ENCODE measurements at regions not wholly inside any gene's neighbourhood (a gene's known extent, or its start where the extent isn't known, plus 50 kb on each side); places are given as distances from the start of the nearest gene placed in this dataset.
"Not testable (repeated sequence)": the region's sequence is repeated elsewhere in the genome, so short reads cannot be mapped to it uniquely, and the experiment has no call there.

GRCh38 chr16:65392806-65393565 lies 271.1 kb upstream of the CDH11 start:
- DNase-seq: no peak

- DNase-seq: no peak
Measured at GRCh38 chr16:65388592-65388991, 266.7 kb upstream of the CDH11 start.

GRCh38 chr16:65386672-65387071 lies 264.8 kb upstream of the CDH11 start:
- DNase-seq: no peak

- DNase-seq: no peak
Measured at GRCh38 chr16:65384441-65384840, 262.6 kb upstream of the CDH11 start.

GRCh38 chr16:65377195-65377594 lies 255.3 kb upstream of the CDH11 start:
- no peak for DNase-seq

- no peak for DNase-seq
Measured at GRCh38 chr16:65376601-65377000, 254.7 kb upstream of the CDH11 start.

- DNase-seq: no peak
Measured at GRCh38 chr16:65375651-65376050, 253.8 kb upstream of the CDH11 start.

GRCh38 chr16:65373097-65373496 lies 251.2 kb upstream of the CDH11 start:
- no peak for DNase-seq

- DNase-seq: no peak
Measured at GRCh38 chr16:65372171-65372570, 250.3 kb upstream of the CDH11 start.

GRCh38 chr16:65365732-65366715 lies 244.2 kb upstream of the CDH11 start:
- no peak for DNase-seq

- DNase-seq: not testable (repeated sequence)
Measured at GRCh38 chr16:65356721-65357120, 234.9 kb upstream of the CDH11 start.

- no peak for DNase-seq
Measured at GRCh38 chr16:65355706-65356105, 233.8 kb upstream of the CDH11 start.

- DNase-seq: no peak
Measured at GRCh38 chr16:65353183-65353582, 231.3 kb upstream of the CDH11 start.

GRCh38 chr16:65349626-65350025 lies 227.8 kb upstream of the CDH11 start:
- no peak for DNase-seq

GRCh38 chr16:65343556-65343955 lies 221.7 kb upstream of the CDH11 start:
- DNase-seq: no peak

GRCh38 chr16:65342231-65342866 lies 220.5 kb upstream of the CDH11 start:
- no peak for DNase-seq

GRCh38 chr16:65339062-65339461 lies 217.2 kb upstream of the CDH11 start:
- no peak for DNase-seq

- no peak for DNase-seq
Measured at GRCh38 chr16:65336160-65336559, 214.3 kb upstream of the CDH11 start.

GRCh38 chr16:65334081-65334480 lies 212.2 kb upstream of the CDH11 start:
- no peak for DNase-seq

GRCh38 chr16:65333283-65333682 lies 211.4 kb upstream of the CDH11 start:
- no peak for DNase-seq

GRCh38 chr16:65327346-65327745 lies 205.5 kb upstream of the CDH11 start:
- DNase-seq: no peak

GRCh38 chr16:65323655-65324237 lies 201.9 kb upstream of the CDH11 start:
- DNase-seq: no peak

- no peak for DNase-seq
Measured at GRCh38 chr16:65319621-65320231, 197.9 kb upstream of the CDH11 start.
